Peyer's patch (tissue), 4 donors: ENCODE measurements at regions not wholly inside any gene's neighbourhood (a gene's known extent, or its start where the extent isn't known, plus 50 kb on each side); places are given as distances from the start of the nearest gene placed in this dataset.

Experiments used
- POLR2A ChIP-seq, 2 donors: fragments of 450-650 bp; IDR thresholded peaks; one replicate each; pipeline ENCODE4 v1.5.1; 2017; ENCODE audit warnings: antibody characterized with exemption in 2 of 2, mild to moderate bottlenecking in 2 of 2, moderate library complexity in 2 of 2
- TF ChIP-seq, protein P1 (sequence below), 6 experiments: fragments of 450-650 bp in 4 of 6; fragments of 200-600 bp in 2 of 6; sonication (generic) in 1 of 6; IDR thresholded peaks; one replicate each; pipeline ENCODE4 v1.5.1; 2017 to 2019; ENCODE audit warnings: antibody characterized with exemption in 6 of 6, mild to moderate bottlenecking in 3 of 6, moderate library complexity in 1 of 6

DNA sequence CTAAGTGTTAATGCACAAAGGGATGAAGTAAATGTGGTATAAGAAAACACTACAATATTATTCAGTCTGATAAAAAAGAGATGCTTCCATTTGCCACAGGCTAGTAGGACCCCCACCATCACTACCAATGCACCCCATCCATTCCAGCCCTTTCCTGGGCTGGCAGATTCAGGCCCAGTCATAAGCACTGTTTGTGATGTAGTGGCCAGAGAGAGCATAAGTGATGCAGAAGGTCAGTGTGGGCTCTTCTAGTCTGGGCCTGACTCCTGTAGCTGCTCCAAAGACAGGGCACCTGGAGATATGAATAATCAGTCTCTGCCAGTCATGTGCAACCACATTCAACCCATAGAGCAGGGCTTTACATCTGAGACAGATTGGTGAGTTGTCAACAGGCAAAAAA is 1294.7 kb downstream of the TMEM121 start:
- TF ChIP-seq, protein P1, sequence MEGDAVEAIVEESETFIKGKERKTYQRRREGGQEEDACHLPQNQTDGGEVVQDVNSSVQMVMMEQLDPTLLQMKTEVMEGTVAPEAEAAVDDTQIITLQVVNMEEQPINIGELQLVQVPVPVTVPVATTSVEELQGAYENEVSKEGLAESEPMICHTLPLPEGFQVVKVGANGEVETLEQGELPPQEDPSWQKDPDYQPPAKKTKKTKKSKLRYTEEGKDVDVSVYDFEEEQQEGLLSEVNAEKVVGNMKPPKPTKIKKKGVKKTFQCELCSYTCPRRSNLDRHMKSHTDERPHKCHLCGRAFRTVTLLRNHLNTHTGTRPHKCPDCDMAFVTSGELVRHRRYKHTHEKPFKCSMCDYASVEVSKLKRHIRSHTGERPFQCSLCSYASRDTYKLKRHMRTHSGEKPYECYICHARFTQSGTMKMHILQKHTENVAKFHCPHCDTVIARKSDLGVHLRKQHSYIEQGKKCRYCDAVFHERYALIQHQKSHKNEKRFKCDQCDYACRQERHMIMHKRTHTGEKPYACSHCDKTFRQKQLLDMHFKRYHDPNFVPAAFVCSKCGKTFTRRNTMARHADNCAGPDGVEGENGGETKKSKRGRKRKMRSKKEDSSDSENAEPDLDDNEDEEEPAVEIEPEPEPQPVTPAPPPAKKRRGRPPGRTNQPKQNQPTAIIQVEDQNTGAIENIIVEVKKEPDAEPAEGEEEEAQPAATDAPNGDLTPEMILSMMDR (IDR thresholded peaks at IDR 0.05) = no peak
- TF ChIP-seq POLR2A (IDR thresholded peaks at IDR 0.05) = no peak
